Left forelimb (tissue), 1 donor: ENCODE measurements at regions not wholly inside any gene's neighbourhood (a gene's known extent, or its start where the extent isn't known, plus 50 kb on each side); places are given as distances from the start of the nearest gene placed in this dataset.
A peak's percentile ranks its signal among the peaks of the same experiment; 100 is the strongest.

Experiments
- DNase-seq: peaks from one replicate; pipeline ENCODE4 v3.0.0-alpha.2; 2018; ENCODE audit warnings: low spot score

- no peak for DNase-seq
Measured at GRCh38 chr11:122346006-122346405, 230.0 kb upstream of the BLID start.

GRCh38 chr11:122345586-122345985, 229.6 kb upstream of the BLID start:
- DNase-seq, result peak; percentile 76

- no peak for DNase-seq
Measured at GRCh38 chr11:122344215-122344614, 228.2 kb upstream of the BLID start.

- no peak for DNase-seq
Measured at GRCh38 chr11:122343210-122343609, 227.2 kb upstream of the BLID start.

- DNase-seq, result no peak
Measured at GRCh38 chr11:122342089-122342744, 226.2 kb upstream of the BLID start.

- no peak for DNase-seq
Measured at GRCh38 chr11:122341477-122341876, 225.5 kb upstream of the BLID start.

- no peak for DNase-seq
Measured at GRCh38 chr11:122340607-122341290, 224.7 kb upstream of the BLID start.

GRCh38 chr11:122339436-122340060, 223.5 kb upstream of the BLID start:
- no peak for DNase-seq

- DNase-seq, result no peak
Measured at GRCh38 chr11:122337704-122338103, 221.7 kb upstream of the BLID start.

- no peak for DNase-seq
Measured at GRCh38 chr11:122337241-122337640, 221.2 kb upstream of the BLID start.

GRCh38 chr11:122336706-122337105, 220.7 kb upstream of the BLID start:
- DNase-seq, result no peak

GRCh38 chr11:122334546-122335339, 218.7 kb upstream of the BLID start:
- DNase-seq, result no peak

- no peak for DNase-seq
Measured at GRCh38 chr11:122333467-122333866, 217.5 kb upstream of the BLID start.

- DNase-seq, result no peak
Measured at GRCh38 chr11:122331079-122331478, 215.1 kb upstream of the BLID start.

GRCh38 chr11:122330279-122330965, 214.4 kb upstream of the BLID start:
- DNase-seq, result no peak

- no peak for DNase-seq
Measured at GRCh38 chr11:122327528-122327927, 211.5 kb upstream of the BLID start.

- DNase-seq, result no peak
Measured at GRCh38 chr11:122323754-122324421, 207.9 kb upstream of the BLID start.

GRCh38 chr11:122322329-122322728, 206.3 kb upstream of the BLID start:
- no peak for DNase-seq

- no peak for DNase-seq
Measured at GRCh38 chr11:122320671-122321070, 204.7 kb upstream of the BLID start.

- DNase-seq, result no peak
Measured at GRCh38 chr11:122319691-122320620, 203.9 kb upstream of the BLID start.
